ENCODE measurements at regions not wholly inside any gene's neighbourhood (a gene's known extent, or its start where the extent isn't known, plus 50 kb on each side); places are given as distances from the start of the nearest gene placed in this dataset.

DNA sequence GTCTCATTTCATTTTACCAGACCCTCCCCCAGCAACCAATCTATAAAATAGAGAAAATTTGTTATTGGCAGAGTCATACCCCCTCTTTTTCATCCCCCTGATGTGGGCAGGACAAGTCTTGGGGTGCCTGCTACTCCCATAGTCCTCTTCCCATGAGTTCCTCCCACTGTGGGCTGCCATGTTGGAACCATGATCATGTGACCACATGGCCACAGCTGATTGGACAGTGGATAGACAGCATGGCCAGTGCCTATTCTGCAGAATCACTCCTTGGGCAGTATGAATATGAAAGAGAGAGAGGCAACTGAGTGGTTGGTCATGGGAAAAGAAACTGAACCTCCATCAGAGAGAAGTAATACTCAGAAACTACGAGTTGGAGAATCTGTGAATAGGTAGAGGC is 84.9 kb downstream of the PDCL3 start:
- H3K27me3 ChIP-seq, result no peaks in the 10 kb centered on the region
- no peak overlapping the region for H2AFZ ChIP-seq
- no peaks in the 10 kb centered on the region for H3K9me3 ChIP-seq (ENCODE audit: low read depth)
- 95% methylated on average over 1 of the region's 1 CpG for WGBS (ENCODE audit: low lambda C conversion rate, missing lambda C conversion rate)
- no peaks in the 10 kb centered on the region for H3K4me1 ChIP-seq (ENCODE audit: insufficient read depth)
- H3K27ac ChIP-seq, result no peak overlapping the region
- no peak overlapping the region for H3K4me2 ChIP-seq
- no peak for DNase-seq (ENCODE audit: low spot score)
- no peaks in the 10 kb centered on the region for H3K79me2 ChIP-seq
- no peaks in the 10 kb centered on the region for H3K36me3 ChIP-seq (replicated peaks; ENCODE audit: insufficient read depth, low read depth)
- H3K4me3 ChIP-seq, result no peak overlapping the region
- H3K9me2 ChIP-seq (replicated peaks; ENCODE audit: insufficient read depth), result no peaks in the 10 kb centered on the region
- H4K20me1 ChIP-seq (ENCODE audit: insufficient read depth, poor library complexity, severe bottlenecking), result no peaks in the 10 kb centered on the region
- TF ChIP-seq EZH2phosphoT487 (IDR thresholded peaks at IDR 0.05; ENCODE audit: low read depth, severe bottlenecking, unreplicated experiment) (no peak), EZH2 (IDR thresholded peaks at IDR 0.05; ENCODE audit: borderline replicate concordance) (no peak)
- TF ChIP-seq, protein P1, sequence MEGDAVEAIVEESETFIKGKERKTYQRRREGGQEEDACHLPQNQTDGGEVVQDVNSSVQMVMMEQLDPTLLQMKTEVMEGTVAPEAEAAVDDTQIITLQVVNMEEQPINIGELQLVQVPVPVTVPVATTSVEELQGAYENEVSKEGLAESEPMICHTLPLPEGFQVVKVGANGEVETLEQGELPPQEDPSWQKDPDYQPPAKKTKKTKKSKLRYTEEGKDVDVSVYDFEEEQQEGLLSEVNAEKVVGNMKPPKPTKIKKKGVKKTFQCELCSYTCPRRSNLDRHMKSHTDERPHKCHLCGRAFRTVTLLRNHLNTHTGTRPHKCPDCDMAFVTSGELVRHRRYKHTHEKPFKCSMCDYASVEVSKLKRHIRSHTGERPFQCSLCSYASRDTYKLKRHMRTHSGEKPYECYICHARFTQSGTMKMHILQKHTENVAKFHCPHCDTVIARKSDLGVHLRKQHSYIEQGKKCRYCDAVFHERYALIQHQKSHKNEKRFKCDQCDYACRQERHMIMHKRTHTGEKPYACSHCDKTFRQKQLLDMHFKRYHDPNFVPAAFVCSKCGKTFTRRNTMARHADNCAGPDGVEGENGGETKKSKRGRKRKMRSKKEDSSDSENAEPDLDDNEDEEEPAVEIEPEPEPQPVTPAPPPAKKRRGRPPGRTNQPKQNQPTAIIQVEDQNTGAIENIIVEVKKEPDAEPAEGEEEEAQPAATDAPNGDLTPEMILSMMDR (IDR thresholded peaks at IDR 0.05; ENCODE audit: poor library complexity), result no peak

GRCh38 chr2:100650151-100650550 is 87.4 kb downstream of the PDCL3 start:
- H3K9me3 ChIP-seq (ENCODE audit: low read depth), result no peaks in the 10 kb centered on the region
- no peak overlapping the region for H3K4me2 ChIP-seq
- no peaks in the 10 kb centered on the region for H3K4me1 ChIP-seq (ENCODE audit: insufficient read depth)
- H3K27ac ChIP-seq, result no peak overlapping the region
- H4K20me1 ChIP-seq (ENCODE audit: insufficient read depth, poor library complexity, severe bottlenecking), result no peaks in the 10 kb centered on the region
- no peaks in the 10 kb centered on the region for H3K9me2 ChIP-seq (replicated peaks; ENCODE audit: insufficient read depth)
- DNase-seq (ENCODE audit: low spot score), result no peak
- no peaks in the 10 kb centered on the region for H3K79me2 ChIP-seq
- TF ChIP-seq, protein P1 (IDR thresholded peaks at IDR 0.05; ENCODE audit: poor library complexity), result no peak
- no peak for TF ChIP-seq EZH2 (IDR thresholded peaks at IDR 0.05; ENCODE audit: borderline replicate concordance)
- no peak for TF ChIP-seq EZH2phosphoT487 (IDR thresholded peaks at IDR 0.05; ENCODE audit: low read depth, severe bottlenecking, unreplicated experiment)
- WGBS (ENCODE audit: low lambda C conversion rate, missing lambda C conversion rate), result 73% methylated on average over 3 of the region's 3 CpGs
- H3K27me3 ChIP-seq, result no peaks in the 10 kb centered on the region
- H2AFZ ChIP-seq, result no peak overlapping the region
- no peaks in the 10 kb centered on the region for H3K36me3 ChIP-seq (replicated peaks; ENCODE audit: insufficient read depth, low read depth)
- H3K4me3 ChIP-seq, result no peak overlapping the region

DNA sequence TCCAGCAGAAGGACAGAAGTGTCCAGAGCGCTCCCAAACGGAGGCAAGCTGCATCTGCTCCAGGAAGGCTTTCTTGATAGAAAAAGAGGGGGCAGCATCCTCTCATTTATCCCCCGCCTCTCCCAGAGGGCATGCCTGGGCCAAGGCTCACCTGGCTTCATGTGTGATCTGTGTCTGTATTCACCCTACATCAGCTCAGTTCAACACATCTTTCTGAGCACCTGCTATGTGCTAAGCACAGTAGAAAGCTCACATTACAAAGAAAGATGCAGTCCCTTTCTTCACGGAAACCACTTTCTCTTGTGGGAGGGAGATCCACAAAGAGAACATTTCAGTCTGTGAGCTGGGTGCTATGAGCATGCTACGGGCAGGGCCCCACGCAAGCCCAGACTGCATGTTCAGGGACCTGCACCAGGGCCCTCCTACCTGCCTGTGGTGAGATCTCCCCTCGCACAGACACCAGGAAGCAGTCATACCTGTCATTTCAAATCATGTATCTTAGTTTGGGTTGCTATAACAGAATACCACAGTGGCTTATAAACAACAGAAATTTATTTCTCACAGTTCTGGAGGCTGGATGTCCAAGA is 90.7 kb downstream of the PDCL3 start:
- H3K79me2 ChIP-seq, result no peaks in the 10 kb centered on the region
- H3K4me1 ChIP-seq (ENCODE audit: insufficient read depth), result no peaks in the 10 kb centered on the region
- H3K4me3 ChIP-seq, result no peak overlapping the region
- DNase-seq (ENCODE audit: low spot score), result no peak
- TF ChIP-seq, protein P1 (IDR thresholded peaks at IDR 0.05; ENCODE audit: poor library complexity), result no peak
- TF ChIP-seq EZH2 (IDR thresholded peaks at IDR 0.05; ENCODE audit: borderline replicate concordance) (no peak), EZH2phosphoT487 (IDR thresholded peaks at IDR 0.05; ENCODE audit: low read depth, severe bottlenecking, unreplicated experiment) (no peak)
- H3K9me2 ChIP-seq (replicated peaks; ENCODE audit: insufficient read depth), result no peaks in the 10 kb centered on the region
- H3K4me2 ChIP-seq, result no peak overlapping the region
- no peaks in the 10 kb centered on the region for H3K27me3 ChIP-seq
- H3K9me3 ChIP-seq (ENCODE audit: low read depth), result no peaks in the 10 kb centered on the region
- H3K27ac ChIP-seq, result no peak overlapping the region
- no peaks in the 10 kb centered on the region for H4K20me1 ChIP-seq (ENCODE audit: insufficient read depth, poor library complexity, severe bottlenecking)
- no peaks in the 10 kb centered on the region for H3K36me3 ChIP-seq (replicated peaks; ENCODE audit: insufficient read depth, low read depth)
- WGBS (ENCODE audit: low lambda C conversion rate, missing lambda C conversion rate), result 86% methylated on average over 7 of the region's 7 CpGs
- H2AFZ ChIP-seq, result no peak overlapping the region
